GM12865 (cell line): ENCODE measurements at regions not wholly inside any gene's neighbourhood (a gene's known extent, or its start where the extent isn't known, plus 50 kb on each side); places are given as distances from the start of the nearest gene placed in this dataset.
"Not testable (repeated sequence)": the region's sequence is repeated elsewhere in the genome, so short reads cannot be mapped to it uniquely, and the experiment has no call there.

ENCODE experiments used
- DNase-seq: peaks from one replicate; pipeline ENCODE4 v3.0.0; 2010; ENCODE audit warnings: low read depth
- H3K4me3 ChIP-seq: 2 replicates; pipeline ENCODE4 v1.5.1; 2011; ENCODE audit warnings: mild to moderate bottlenecking, low read depth, low read length, control low read depth
- TF ChIP-seq, protein P1 (sequence below): IDR thresholded peaks from 2 replicates; pipeline ENCODE4 v1.5.1; 2011; ENCODE audit warnings: low read length, control low read depth, low read depth, inconsistent platforms; ENCODE audit not compliant: insufficient read depth; ENCODE audit errors: missing control alignments

DNA sequence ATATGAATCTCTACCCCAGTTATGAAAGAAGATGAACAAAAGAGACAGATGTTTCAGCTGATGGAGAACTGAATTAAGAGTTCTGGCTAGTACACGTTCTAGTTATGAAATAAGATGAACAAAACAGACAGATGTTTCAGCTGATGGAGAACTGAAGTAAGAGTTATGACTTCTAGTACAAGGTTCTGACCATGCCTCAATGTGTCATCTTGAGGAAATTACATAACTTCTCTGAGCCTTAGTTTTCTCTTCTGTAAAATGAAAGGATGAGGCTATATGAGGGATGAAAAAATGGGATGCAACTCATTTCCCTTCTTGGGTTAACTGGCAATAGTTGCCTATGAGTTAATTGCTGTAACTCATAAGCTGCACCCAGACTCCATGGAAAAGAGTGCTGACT is 92.9 kb upstream of the WDR75 start:
- no peak for DNase-seq
- no peak overlapping the region for H3K4me3 ChIP-seq
- TF ChIP-seq, protein P1, sequence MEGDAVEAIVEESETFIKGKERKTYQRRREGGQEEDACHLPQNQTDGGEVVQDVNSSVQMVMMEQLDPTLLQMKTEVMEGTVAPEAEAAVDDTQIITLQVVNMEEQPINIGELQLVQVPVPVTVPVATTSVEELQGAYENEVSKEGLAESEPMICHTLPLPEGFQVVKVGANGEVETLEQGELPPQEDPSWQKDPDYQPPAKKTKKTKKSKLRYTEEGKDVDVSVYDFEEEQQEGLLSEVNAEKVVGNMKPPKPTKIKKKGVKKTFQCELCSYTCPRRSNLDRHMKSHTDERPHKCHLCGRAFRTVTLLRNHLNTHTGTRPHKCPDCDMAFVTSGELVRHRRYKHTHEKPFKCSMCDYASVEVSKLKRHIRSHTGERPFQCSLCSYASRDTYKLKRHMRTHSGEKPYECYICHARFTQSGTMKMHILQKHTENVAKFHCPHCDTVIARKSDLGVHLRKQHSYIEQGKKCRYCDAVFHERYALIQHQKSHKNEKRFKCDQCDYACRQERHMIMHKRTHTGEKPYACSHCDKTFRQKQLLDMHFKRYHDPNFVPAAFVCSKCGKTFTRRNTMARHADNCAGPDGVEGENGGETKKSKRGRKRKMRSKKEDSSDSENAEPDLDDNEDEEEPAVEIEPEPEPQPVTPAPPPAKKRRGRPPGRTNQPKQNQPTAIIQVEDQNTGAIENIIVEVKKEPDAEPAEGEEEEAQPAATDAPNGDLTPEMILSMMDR: no peak

DNA sequence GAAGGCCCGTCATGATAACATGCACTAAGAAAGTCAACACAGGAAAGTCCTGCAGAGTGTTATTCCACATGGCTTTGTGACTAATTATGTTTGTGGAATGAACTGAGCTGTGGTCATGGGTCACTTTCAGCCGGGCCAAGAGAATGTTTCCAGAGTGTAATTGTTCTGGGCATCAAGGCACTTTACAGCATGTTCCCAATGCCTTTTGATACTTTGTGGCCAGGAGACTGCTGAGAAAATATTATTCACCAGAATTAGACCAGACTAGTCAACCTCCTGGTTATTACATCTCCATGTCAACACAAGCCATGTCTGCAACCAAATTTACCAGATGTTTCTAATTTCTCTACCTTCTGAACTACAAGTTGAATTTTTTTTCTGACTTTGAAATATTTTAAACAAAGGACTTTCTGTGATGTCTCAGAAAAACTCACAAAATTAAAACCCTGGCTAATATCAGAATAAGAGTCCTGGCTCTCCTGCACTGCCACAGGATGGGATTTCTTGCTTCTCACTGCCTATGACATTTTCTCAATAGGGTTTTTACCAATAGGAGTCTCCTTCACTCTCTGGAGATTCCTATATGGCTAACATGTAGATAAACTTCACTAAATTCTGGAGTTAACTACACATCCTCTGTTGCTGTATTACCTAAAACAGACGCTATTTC is 90.6 kb upstream of the WDR75 start:
- no peak overlapping the region for H3K4me3 ChIP-seq
- TF ChIP-seq, protein P1: no peak
- no peak for DNase-seq

- not testable (repeated sequence) for DNase-seq, H3K4me3 ChIP-seq
These were observed 89.3 kb upstream of the WDR75 start for GRCh38 chr2:189351933-189352332.

- not testable (repeated sequence) for DNase-seq
These were observed 83.9 kb upstream of the WDR75 start for GRCh38 chr2:189357375-189357774.

GRCh38 chr2:189360861-189361260 is 80.4 kb upstream of the WDR75 start:
- TF ChIP-seq, protein P1: no peak
- no peak for DNase-seq
- no peak overlapping the region for H3K4me3 ChIP-seq

More at GRCh38 chr2:189357375-189357774, 83.9 kb upstream of the WDR75 start:
- not testable (repeated sequence) for H3K4me3 ChIP-seq

GRCh38 chr2:189362283-189362682 is 79.0 kb upstream of the WDR75 start:
- no peak overlapping the region for H3K4me3 ChIP-seq
- no peak for DNase-seq
- TF ChIP-seq, protein P1: no peak

GRCh38 chr2:189363559-189363958 is 77.7 kb upstream of the WDR75 start:
- H3K4me3 ChIP-seq: no peak overlapping the region
- TF ChIP-seq, protein P1: no peak
- no peak for DNase-seq

GRCh38 chr2:189364607-189365006 is 76.7 kb upstream of the WDR75 start:
- H3K4me3 ChIP-seq: no peak overlapping the region
- TF ChIP-seq, protein P1: no peak
- DNase-seq: no peak
